SK-N-SH treated with all-trans-retinoic acid at 6 μM for 48 hours (cell line): ENCODE measurements at regions not wholly inside any gene's neighbourhood (a gene's known extent, or its start where the extent isn't known, plus 50 kb on each side); places are given as distances from the start of the nearest gene placed in this dataset.

Experiments used
- BACH2 ChIP-seq: fragments of 250-450 bp; sonication (Bioruptor Pico); IDR thresholded peaks from 2 replicates; pipeline ENCODE4 v1.9.0; 2021; ENCODE audit warnings: mild to moderate bottlenecking, borderline replicate concordance
- CREB5 ChIP-seq: fragments of 250-450 bp; sonication (Bioruptor Pico); IDR thresholded peaks from 2 replicates; pipeline ENCODE4 v1.5.1; 2020; ENCODE audit warnings: low read depth, mild to moderate bottlenecking, moderate library complexity
- ISL1 ChIP-seq: fragments of 250-450 bp; sonication (Bioruptor Pico); IDR thresholded peaks from 2 replicates; pipeline ENCODE4 v2.1.2; 2022; ENCODE audit warnings: mild to moderate bottlenecking, moderate library complexity
- POU6F1 ChIP-seq: fragments of 250-450 bp; sonication (Bioruptor Pico); IDR thresholded peaks from 2 replicates; pipeline ENCODE4 v1.8.0; 2021; ENCODE audit warnings: low read depth, mild to moderate bottlenecking, moderate library complexity, borderline replicate concordance
- RARB ChIP-seq: fragments of 250-450 bp; sonication (Bioruptor Pico); IDR thresholded peaks from 2 replicates; pipeline ENCODE4 v1.8.0; 2021; ENCODE audit warnings: mild to moderate bottlenecking, moderate library complexity
- SNAI2 ChIP-seq: fragments of 250-450 bp; sonication (Bioruptor Pico); IDR thresholded peaks from 2 replicates; pipeline ENCODE4 v1.5.0; 2020; ENCODE audit warnings: mild to moderate bottlenecking, moderate library complexity
- TOX ChIP-seq: fragments of 250-450 bp; sonication (Bioruptor Pico); IDR thresholded peaks from 2 replicates; pipeline ENCODE4 v1.8.0; 2021; ENCODE audit warnings: mild to moderate bottlenecking, moderate library complexity, borderline replicate concordance
- ZNF70 ChIP-seq: fragments of 450-650 bp; formaldehyde crosslinking; IDR thresholded peaks from 2 replicates; pipeline ENCODE4 v1.5.0; 2020; ENCODE audit warnings: mild to moderate bottlenecking, moderate library complexity
- ZNF8 ChIP-seq: fragments of 450-650 bp; formaldehyde crosslinking; IDR thresholded peaks from 2 replicates; pipeline ENCODE4 v1.5.0; 2020; ENCODE audit warnings: mild to moderate bottlenecking, moderate library complexity
- TF ChIP-seq, protein P1 (sequence below): fragments of 250-450 bp; sonication (Bioruptor Pico); IDR thresholded peaks from 2 replicates; pipeline ENCODE4 v1.8.0; 2020; ENCODE audit warnings: mild to moderate bottlenecking, moderate library complexity, borderline replicate concordance

DNA sequence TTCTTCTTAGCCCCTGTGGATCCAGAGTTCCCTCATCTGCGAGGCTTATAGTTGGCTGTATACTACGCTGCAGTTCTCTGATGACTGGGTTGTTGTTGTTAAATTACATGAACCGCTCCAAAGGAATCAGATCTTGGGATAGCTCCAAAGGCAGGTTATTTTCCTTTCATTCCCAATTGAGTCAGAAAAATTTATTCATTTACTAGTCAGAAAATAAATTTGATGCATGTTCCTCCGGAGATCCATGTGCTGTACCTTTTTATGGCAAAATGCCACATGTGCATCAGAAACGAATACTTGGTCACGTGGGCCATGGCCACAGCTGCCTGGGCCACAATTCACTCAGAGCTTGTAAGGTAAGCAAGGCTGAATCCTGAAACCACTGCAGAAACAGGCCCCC, 304.0 kb downstream of the NR2F1-AS1 start:
- TF ChIP-seq, protein P1, sequence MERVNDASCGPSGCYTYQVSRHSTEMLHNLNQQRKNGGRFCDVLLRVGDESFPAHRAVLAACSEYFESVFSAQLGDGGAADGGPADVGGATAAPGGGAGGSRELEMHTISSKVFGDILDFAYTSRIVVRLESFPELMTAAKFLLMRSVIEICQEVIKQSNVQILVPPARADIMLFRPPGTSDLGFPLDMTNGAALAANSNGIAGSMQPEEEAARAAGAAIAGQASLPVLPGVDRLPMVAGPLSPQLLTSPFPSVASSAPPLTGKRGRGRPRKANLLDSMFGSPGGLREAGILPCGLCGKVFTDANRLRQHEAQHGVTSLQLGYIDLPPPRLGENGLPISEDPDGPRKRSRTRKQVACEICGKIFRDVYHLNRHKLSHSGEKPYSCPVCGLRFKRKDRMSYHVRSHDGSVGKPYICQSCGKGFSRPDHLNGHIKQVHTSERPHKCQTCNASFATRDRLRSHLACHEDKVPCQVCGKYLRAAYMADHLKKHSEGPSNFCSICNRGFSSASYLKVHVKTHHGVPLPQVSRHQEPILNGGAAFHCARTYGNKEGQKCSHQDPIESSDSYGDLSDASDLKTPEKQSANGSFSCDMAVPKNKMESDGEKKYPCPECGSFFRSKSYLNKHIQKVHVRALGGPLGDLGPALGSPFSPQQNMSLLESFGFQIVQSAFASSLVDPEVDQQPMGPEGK, result no peak
- no peak for TF ChIP-seq RARB
- TF ChIP-seq ZNF8, result no peak
- TF ChIP-seq CREB5 (CRISPR knock-in tag), result no peak
- no peak for TF ChIP-seq TOX (CRISPR knock-in tag)
- TF ChIP-seq SNAI2 (CRISPR knock-in tag), result no peak
- no peak for TF ChIP-seq ZNF70 (CRISPR knock-in tag)
- TF ChIP-seq ISL1 (CRISPR knock-in tag), result no peak
- TF ChIP-seq BACH2 (CRISPR knock-in tag), result no peak
- no peak for TF ChIP-seq POU6F1 (CRISPR knock-in tag)
